ENCODE measurements at regions not wholly inside any gene's neighbourhood (a gene's known extent, or its start where the extent isn't known, plus 50 kb on each side); places are given as distances from the start of the nearest gene placed in this dataset.

DNA sequence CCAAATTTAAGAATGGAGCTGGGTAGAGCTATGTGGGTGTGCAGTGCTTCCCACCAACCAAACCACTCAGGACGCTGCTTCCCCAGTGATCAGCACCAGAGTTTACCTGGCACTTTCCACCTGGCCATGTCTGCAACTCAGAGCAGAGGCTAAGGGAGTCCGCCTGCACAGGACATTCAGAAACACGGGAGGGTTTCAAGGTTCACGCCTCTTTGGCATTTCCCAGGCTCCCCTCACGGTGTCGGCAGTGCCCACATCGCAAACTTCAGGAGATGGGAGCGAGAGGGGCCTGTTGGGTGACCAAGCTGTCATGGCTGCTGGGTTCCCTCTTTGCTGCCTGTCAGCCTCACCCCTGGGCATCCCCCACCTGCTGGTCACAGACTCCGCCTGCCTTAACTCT lies 161.5 kb downstream of the NXNL2 start:
- no peak for DNase-seq

GRCh38 chr9:88697764-88698432 lies 162.9 kb downstream of the NXNL2 start:
- DNase-seq: no peak

DNA sequence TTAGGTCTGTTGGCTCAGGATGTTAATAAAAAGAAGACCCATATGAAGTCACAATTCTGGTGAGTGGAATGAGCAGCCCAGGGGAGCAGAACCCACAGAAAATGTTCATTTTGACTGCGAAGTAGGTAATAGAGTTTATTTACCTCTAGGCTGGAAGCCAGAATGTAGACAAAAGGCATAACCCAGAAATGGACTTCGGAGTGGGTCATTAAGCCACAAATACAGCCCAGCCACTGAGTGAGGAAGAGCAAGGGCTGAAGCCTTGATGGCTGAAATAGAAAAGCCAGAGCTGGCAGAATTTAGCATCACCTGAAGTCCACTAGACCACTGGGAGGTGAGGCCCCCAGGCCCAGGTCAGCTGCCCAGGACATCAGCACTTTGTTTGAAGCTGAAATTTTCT lies 168.0 kb downstream of the NXNL2 start:
- no peak for DNase-seq

DNA sequence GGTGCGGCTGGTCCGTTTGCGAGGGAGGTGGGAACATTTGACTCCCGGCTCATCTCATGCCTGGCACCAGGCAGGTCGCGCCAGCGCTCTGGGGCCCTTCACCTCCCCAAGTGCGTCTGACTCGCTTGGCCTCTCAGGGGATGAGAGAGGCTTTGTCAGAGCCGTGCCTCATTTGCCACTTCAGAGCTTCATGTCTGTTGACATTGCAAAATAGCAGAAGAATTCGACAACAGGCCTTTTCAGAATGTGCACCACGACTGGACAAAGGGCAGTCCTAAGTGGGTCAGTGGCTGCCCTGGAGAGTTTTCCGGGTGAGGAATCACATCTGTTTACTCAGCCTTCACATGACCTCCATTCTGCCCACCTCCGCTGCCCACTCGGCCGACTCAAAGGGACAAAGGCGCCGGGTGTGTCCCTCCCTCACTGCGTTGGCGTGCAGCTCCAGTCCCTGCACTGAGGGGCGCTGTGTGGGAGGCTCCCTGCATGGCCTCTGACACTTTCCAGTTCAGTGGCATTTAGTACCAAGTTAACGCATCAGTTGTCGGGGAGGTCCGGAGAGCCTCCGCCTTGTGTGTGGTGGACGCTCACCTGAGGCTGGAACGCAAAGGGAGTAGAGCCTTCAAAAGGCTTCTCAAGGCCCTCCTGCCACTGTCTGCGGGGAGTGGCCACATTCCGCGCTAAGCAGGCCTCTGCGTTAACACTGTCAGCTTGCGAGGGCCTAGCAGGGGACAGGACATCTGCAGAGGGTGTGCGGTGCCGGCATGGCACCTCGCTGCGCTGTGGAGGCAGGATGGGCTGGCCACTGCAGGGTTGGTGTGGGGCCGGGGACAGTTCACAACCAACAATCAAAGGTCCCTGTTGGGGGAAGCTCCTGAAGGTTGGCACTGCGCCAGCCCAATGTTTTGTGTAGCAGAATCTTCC lies 171.5 kb downstream of the NXNL2 start:
- DNase-seq: no peak

DNA sequence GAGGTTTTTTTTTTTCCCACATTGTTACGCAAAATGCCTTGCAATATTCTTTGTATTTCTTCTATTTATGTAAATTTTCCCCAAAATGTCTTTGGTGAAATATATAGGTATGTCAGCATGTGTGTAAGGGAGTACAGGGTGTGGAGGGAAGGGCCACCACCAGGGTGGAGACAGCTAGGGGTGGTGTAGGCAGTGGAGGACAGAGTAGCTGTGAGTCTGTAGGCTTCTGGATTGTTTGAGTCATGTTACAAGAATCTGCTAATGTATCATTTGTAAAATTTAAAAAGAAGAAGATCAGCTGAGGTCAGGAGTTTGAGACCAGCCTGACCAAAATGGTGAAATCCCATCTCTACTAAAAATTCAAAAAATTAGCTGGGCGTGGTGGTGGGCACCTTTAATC lies 175.5 kb downstream of the NXNL2 start:
- DNase-seq: no peak

DNA sequence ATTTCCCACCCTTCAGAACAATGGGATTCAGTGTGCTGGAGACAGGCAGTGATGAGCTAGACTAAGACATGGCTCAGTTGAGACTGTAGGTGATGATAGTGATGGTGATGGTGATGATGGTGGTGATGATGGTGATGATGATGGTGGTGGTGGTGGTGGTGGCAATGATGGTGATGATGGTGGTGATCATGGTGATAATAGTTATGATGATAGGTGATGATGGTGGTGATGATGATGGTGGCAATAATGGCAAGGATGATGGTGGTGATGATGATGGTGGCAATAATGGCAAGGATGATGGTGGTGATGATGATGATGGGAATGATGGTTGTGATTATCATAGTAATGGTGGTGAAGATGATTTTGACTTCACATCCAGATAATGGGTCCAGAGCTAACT lies 176.7 kb downstream of the NXNL2 start:
- no peak for DNase-seq

DNA sequence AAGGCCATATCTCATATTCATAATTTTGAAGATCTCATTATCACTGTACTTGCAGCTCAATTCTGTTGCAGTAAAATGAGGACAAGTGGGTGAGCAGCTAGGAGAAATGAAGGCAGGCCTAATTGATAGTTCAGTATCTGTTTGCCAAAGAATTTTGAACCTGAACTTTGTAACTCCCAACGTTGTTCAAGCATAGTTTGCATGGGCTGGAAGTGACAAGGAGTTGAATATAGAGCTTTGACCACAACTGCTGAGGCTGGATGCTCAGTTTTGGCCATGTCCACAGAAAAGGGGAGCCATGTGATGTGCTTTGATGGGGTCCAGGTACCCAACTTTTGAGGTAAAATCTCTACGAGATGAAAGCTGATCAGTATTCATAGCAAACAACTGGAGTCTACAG lies 177.5 kb downstream of the NXNL2 start:
- DNase-seq: no peak

GRCh38 chr9:88713010-88713409 lies 178.0 kb downstream of the NXNL2 start:
- no peak for DNase-seq

DNA sequence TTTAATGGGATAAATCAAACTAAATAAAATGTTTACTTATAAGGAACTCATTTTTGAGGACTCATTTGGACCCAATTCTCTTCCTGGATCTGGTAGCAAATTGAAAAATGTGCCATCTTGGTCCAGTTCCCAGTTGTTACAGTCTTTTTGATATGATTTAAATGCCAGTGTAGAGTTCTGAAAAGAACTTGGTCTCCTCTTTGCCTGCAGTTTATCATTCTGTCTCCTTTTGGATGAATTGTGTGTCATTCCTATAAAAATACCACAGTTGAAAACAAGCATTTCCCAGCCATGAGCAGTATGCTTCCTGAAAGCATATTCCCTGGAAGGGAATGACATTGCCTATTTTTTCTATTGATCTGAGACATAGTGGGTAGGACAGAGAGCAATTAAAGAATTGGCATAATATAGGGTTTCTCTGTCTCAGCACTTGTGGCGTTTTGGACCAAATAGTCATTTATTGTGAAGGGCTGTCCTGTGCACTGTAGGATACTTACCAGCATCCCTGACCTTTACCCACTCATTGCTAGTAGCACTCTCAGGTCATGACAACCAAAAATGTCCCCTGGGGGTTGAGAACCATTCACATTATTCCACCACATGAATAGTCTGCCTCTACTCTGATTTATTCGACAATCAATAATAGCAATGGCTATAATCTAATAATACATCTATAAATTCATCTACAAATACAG lies 181.8 kb downstream of the NXNL2 start:
- no peak for DNase-seq

DNA sequence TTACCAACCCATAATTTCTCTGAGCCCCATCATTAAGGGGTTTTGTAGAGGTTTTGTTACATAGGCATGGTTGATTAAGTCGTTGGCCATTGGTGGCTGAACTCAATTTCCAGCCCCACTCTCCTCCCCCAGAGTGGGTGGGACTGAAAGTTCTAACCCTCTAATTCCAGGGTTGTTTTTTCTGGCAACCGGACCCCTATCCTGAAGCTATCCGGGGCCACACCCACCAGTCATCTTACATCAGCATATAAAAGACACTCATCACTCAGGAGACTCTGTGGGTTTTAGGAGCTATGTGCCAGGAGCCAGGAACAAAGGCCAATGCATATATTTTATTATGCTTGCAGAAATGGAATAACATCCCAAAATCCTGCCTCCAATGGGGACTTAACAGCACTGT lies 186.0 kb downstream of the NXNL2 start:
- DNase-seq: no peak

GRCh38 chr9:88721495-88722279 lies 186.7 kb downstream of the NXNL2 start:
- no peak for DNase-seq

GRCh38 chr9:88722753-88723152 lies 187.8 kb downstream of the NXNL2 start:
- peak in 1 of 6 experiments; percentile 6 for DNase-seq

DNA sequence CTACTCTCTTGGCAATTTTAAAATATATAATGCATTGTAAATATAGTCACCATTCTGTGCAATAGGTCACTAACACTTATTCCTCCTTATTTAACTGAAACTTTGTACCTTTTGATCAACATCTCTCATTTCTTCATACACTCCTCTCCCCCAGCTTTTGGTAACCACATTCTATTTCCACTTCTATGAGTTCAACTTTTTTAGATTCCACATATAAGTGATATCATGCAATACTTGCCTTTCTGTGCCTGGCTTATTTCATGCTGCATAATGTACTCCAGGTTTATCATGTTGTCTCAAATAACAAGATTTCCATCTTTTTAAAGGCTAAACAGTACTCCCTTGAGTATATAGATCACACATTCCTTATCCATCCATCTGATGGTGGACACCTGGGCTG lies 188.8 kb downstream of the NXNL2 start:
- no peak for DNase-seq

GRCh38 chr9:88724331-88724730 lies 189.4 kb downstream of the NXNL2 start:
- no peak for DNase-seq

DNA sequence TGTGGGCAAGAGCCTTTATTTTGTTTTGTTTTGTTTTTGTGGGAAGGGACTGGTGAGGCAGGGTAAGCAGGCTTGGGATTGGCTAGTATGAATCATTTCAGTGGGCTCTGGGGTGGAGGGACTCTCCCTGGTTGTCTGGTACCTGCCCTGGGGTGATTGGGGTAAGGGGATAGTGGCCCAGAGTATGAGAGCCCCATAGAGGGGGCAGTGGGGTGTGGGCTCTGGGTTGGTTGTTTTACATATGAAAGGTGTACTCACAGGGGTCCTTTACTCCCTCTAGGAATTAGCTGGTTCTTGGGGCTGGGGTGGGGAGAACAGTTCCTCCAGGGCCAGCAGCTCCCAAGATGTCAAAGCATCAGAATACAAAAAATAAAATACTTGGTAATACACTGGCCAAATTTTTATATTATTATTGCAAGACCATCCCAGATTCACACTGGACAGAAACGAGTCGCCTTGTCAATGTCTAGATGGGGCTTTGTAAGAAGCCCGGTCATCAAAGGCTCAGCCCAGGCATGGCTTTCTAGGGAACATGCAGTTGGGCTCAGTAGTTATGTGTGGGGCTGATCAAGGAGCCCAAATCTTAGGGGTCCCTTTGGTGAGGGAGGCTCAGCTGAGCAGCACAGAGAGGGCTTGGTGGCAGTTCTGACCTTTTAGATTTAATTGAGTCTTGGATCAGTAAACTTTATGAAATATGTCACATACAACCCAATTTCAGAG lies 190.5 kb downstream of the NXNL2 start:
- no peak for DNase-seq

DNA sequence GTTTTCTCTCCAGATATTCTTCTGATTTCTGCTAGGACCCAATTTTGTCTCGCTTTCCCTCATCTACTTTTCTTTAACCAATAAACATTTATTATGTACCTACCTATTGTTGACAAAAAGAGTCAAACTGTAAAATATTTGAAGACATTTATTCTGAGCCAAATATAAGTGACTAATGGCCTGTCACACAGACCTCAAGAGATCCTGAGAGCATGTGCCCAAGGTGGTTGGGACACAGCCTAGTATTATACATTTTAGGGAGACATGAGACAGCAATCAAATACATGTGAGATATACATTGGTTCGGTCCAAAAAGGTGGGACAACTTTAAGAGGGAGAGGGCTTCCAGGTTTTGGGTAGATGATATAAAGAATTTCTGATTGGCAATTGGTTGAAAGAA lies 191.8 kb downstream of the NXNL2 start:
- DNase-seq: no peak

DNA sequence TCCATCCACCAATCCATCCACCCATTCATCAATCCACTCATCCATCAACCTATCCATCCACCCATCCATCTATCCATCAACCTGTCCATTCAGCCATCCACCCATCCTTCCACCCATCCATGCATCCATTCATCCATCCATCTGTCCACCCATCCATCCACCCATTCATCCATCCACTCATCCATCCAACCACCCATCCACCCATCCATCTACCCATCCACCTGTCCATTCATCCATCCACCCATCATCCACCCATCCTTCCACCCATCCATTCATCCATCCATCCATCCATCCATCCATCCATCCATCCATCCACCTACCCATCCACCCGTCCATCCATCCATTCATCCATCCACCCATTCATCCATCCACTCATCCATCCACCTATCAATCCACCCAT lies 195.8 kb downstream of the NXNL2 start:
- no peak for DNase-seq

DNA sequence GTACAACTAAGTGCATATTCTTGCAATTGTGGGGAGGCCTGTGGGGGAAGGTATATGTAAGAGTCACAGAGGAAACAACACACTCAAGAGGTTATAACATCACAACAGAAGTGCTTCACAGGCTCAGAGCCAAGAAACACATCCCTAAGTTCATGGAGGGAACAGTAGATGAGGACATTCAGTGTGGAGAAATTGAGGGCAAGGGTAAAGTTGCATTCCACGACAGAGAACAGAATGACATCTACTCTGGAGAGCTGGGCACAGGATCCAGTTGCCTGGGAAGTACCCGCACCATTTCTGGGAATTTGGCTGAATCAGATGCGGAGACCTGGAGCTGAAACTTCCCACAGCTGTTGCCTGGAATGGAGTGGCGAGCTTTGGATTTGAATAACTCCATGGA lies 197.2 kb downstream of the NXNL2 start:
- no peak for DNase-seq

GRCh38 chr9:88733651-88734421 lies 198.9 kb downstream of the NXNL2 start:
- no peak for DNase-seq

GRCh38 chr9:88734527-88734926 lies 199.5 kb downstream of the NXNL2 start:
- DNase-seq: no peak

DNA sequence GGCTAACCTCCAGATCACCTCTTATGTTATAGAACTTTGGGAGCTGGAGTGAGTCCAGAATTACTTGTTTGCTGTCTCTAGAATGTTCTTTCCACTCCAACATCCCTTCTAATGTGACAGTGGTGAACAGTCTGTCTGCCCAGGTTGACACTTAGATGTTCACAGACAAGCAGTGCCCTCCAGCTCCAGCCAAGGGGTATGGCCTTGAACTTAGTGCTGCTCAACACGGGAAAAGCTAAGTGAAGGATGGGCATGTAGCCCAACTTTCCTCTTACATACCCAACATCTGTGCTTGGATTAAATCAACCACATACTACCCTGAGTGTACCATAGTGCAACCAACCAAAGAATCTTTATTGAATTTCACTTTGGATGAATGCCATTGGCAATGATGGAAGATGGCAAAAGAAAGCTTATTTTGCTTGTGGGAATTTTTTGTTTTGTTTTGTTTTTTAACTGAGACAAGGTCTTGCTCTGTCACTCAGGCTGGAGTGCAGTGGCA lies 201.2 kb downstream of the NXNL2 start:
- DNase-seq: no peak
